Left ventricle myocardium inferior (tissue), 1 donor: ENCODE measurements at regions not wholly inside any gene's neighbourhood (a gene's known extent, or its start where the extent isn't known, plus 50 kb on each side); places are given as distances from the start of the nearest gene placed in this dataset.

Source experiments
- DNase-seq: peaks from one replicate; pipeline ENCODE4 v3.0.0-alpha.2; 2020
- H3K27ac ChIP-seq: fragments of 200-600 bp; replicated peaks from 2 replicates; pipeline ENCODE4 v1.8.0; 2021
- H3K27me3 ChIP-seq: fragments of 200-600 bp; 2 replicates; pipeline ENCODE4 v1.8.0; 2021; ENCODE audit warnings: low read depth
- H3K36me3 ChIP-seq: fragments of 200-600 bp; 2 replicates; pipeline ENCODE4 v1.8.0; 2021
- H3K4me1 ChIP-seq: fragments of 200-600 bp; 2 replicates; pipeline ENCODE4 v1.8.0; 2021
- H3K4me3 ChIP-seq: fragments of 200-600 bp; 2 replicates; pipeline ENCODE4 v1.8.0; 2021; ENCODE audit warnings: mild to moderate bottlenecking, moderate library complexity
- H3K9me3 ChIP-seq: fragments of 200-600 bp; replicated peaks from 2 replicates; pipeline ENCODE4 v1.8.0; 2021
- CTCF ChIP-seq: fragments of 200-600 bp; IDR thresholded peaks from 2 replicates; pipeline ENCODE4 v1.8.0; 2021; ENCODE audit warnings: antibody characterized with exemption, mild to moderate bottlenecking, borderline replicate concordance
- intact Hi-C: fragments of 100-400 bp; cut with micrococcal nuclease; formaldehyde crosslinking; loops from one replicate; pipeline ENCODE4 v1.11.0; 2022
- donor health status: DM: no; HTN: yes; CAD: no; lungs with severe emphysema.

- H3K27me3 ChIP-seq = peaks cover 8% of the 10 kb centered on the region
- no peak overlapping the region for H3K27ac ChIP-seq
- H3K4me1 ChIP-seq = no peaks in the 10 kb centered on the region
- intact Hi-C loops = no loop called here
- peaks cover 12% of the 10 kb centered on the region for H3K9me3 ChIP-seq
- H3K4me3 ChIP-seq = no peak overlapping the region
- no peaks in the 10 kb centered on the region for H3K36me3 ChIP-seq
- DNase-seq = no peak
- TF ChIP-seq CTCF = no peak
Observed at GRCh38 chr16:66298571-66299120, 67.8 kb upstream of the CDH5 start.

GRCh38 chr16:66298006-66298405 is 68.5 kb upstream of the CDH5 start:
- H3K4me1 ChIP-seq = no peaks in the 10 kb centered on the region
- no peak overlapping the region for H3K4me3 ChIP-seq
- H3K9me3 ChIP-seq = peaks cover 10% of the 10 kb centered on the region
- H3K27ac ChIP-seq = no peak overlapping the region
- H3K27me3 ChIP-seq = peaks cover 14% of the 10 kb centered on the region
- no peak for TF ChIP-seq CTCF
- no peak for DNase-seq
- intact Hi-C loops = no loop called here
- no peaks in the 10 kb centered on the region for H3K36me3 ChIP-seq

GRCh38 chr16:66296591-66296990 is 69.9 kb upstream of the CDH5 start:
- no peaks in the 10 kb centered on the region for H3K4me1 ChIP-seq
- no peak for TF ChIP-seq CTCF
- H3K27me3 ChIP-seq = peaks cover 21% of the 10 kb centered on the region
- peaks cover 7% of the 10 kb centered on the region for H3K9me3 ChIP-seq
- no peak overlapping the region for H3K4me3 ChIP-seq
- no peaks in the 10 kb centered on the region for H3K36me3 ChIP-seq
- intact Hi-C loops = no loop called here
- DNase-seq = no peak
- no peak overlapping the region for H3K27ac ChIP-seq

- DNase-seq = no peak
- Histone ChIP-seq H3K27ac (no peak overlapping the region), H3K4me3 (no peak overlapping the region), H3K36me3 (no peaks in the 10 kb centered on the region), H3K4me1 (no peaks in the 10 kb centered on the region), H3K9me3 (peaks cover 7% of the 10 kb centered on the region), H3K27me3 (peaks cover 21% of the 10 kb centered on the region)
- intact Hi-C loops = no loop called here
- TF ChIP-seq CTCF = no peak
Observed at GRCh38 chr16:66295761-66296546, 70.5 kb upstream of the CDH5 start.

GRCh38 chr16:66295213-66295612 is 71.3 kb upstream of the CDH5 start:
- intact Hi-C loops = no loop called here
- TF ChIP-seq CTCF = no peak
- DNase-seq = no peak
- H3K4me3 ChIP-seq = no peak overlapping the region
- H3K4me1 ChIP-seq = no peaks in the 10 kb centered on the region
- H3K27ac ChIP-seq = no peak overlapping the region
- no peaks in the 10 kb centered on the region for H3K9me3 ChIP-seq
- H3K36me3 ChIP-seq = no peaks in the 10 kb centered on the region
- peaks cover 21% of the 10 kb centered on the region for H3K27me3 ChIP-seq
